ENCODE measurements at regions not wholly inside any gene's neighbourhood (a gene's known extent, or its start where the extent isn't known, plus 50 kb on each side); places are given as distances from the start of the nearest gene placed in this dataset.

DNA sequence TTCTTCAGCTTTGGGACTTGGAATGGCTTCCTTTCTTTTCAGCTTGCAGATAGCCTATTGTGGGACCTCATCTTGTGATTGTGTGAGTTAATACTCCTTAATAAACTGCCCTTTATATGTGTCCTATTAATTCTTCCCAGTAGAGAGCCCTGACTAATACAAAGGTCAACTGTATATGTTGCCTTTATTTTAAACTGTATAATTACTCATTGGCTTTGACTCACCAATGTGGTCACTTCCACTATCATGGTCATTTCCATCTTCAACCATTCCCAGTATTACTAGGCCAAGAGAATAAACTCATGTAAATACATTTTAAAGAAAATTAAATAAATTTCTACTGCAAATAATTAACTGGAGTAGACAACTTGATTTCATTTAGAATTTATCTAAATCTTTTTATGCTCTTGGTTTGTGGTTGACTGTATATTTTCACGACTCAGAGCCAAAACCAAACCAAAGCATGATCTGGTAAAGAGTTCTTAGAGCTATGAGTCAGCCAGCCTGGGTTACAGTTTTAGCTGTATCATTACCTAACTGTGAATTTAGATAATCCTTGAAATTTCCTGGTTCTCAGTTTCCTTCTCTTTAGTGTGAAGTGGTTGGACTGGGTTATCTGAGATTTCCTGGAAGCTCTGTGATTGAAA is 188.4 kb downstream of the PPP1R3A start:
- Histone ChIP-seq H3K27me3 (ENCODE audit: control insufficient read depth in 3 of 3, insufficient read depth in 3 of 3, low read length in 2 of 3) (no peaks in the 10 kb centered on the region), H3K9ac (ENCODE audit: insufficient read depth in 1 of 2, low read length in 2 of 2) (no peak overlapping the region), H3K36me3 (ENCODE audit: control insufficient read depth in 4 of 4, insufficient read depth in 4 of 4, low read length in 4 of 4) (no peaks in the 10 kb centered on the region), H3K4me1 (ENCODE audit: control insufficient read depth in 5 of 5, insufficient read depth in 5 of 5, low read length in 5 of 5) (no peaks in the 10 kb centered on the region), H3K9me3 (ENCODE audit: control insufficient read depth in 4 of 4, insufficient read depth in 3 of 4, low read length in 3 of 4) (no peaks in the 10 kb centered on the region), H3K4me3 (no peak overlapping the region), H3K27ac (ENCODE audit: low read depth in 1 of 2, low read length in 1 of 2) (no peak overlapping the region)
- ATAC-seq (ENCODE audit: insufficient read depth, low FRiP score), result no peak
- no peak for DNase-seq
- WGBS, 2 donors, result 39 to 51% methylated on average over 1 of the region's 1 CpG
- no peak for TF ChIP-seq CTCF (IDR thresholded peaks at IDR 0.05; ENCODE audit: control extremely low read depth, extremely low read depth)

GRCh38 chr7:113727486-113727885 is 191.3 kb downstream of the PPP1R3A start:
- Histone ChIP-seq H3K4me3 (no peak overlapping the region), H3K9me3 (ENCODE audit: control insufficient read depth in 4 of 4, insufficient read depth in 3 of 4, low read length in 3 of 4) (no peaks in the 10 kb centered on the region), H3K36me3 (ENCODE audit: control insufficient read depth in 4 of 4, insufficient read depth in 4 of 4, low read length in 4 of 4) (no peaks in the 10 kb centered on the region), H3K4me1 (ENCODE audit: control insufficient read depth in 5 of 5, insufficient read depth in 5 of 5, low read length in 5 of 5) (no peaks in the 10 kb centered on the region), H3K27me3 (ENCODE audit: control insufficient read depth in 3 of 3, insufficient read depth in 3 of 3, low read length in 2 of 3) (no peaks in the 10 kb centered on the region), H3K9ac (ENCODE audit: insufficient read depth in 1 of 2, low read length in 2 of 2) (no peak overlapping the region), H3K27ac (ENCODE audit: low read depth in 1 of 2, low read length in 1 of 2) (no peak overlapping the region)
- TF ChIP-seq CTCF (IDR thresholded peaks at IDR 0.05; ENCODE audit: control extremely low read depth, extremely low read depth), result no peak
- no peak for ATAC-seq (ENCODE audit: insufficient read depth, low FRiP score)
- WGBS, 2 donors, result 86% methylated on average over 3 of the region's 3 CpGs
- DNase-seq, result no peak

GRCh38 chr7:113722006-113722405 is 196.8 kb downstream of the PPP1R3A start:
- H3K9ac ChIP-seq (ENCODE audit: insufficient read depth in 1 of 2, low read length in 2 of 2), result no peak overlapping the region
- no peak for TF ChIP-seq CTCF (IDR thresholded peaks at IDR 0.05; ENCODE audit: control extremely low read depth, extremely low read depth)
- no peaks in the 10 kb centered on the region for H3K27me3 ChIP-seq (ENCODE audit: control insufficient read depth in 3 of 3, insufficient read depth in 3 of 3, low read length in 2 of 3)
- H3K4me1 ChIP-seq (ENCODE audit: control insufficient read depth in 5 of 5, insufficient read depth in 5 of 5, low read length in 5 of 5), result no peaks in the 10 kb centered on the region
- no peaks in the 10 kb centered on the region for H3K36me3 ChIP-seq (ENCODE audit: control insufficient read depth in 4 of 4, insufficient read depth in 4 of 4, low read length in 4 of 4)
- WGBS, 2 donors, result 41 to 76% methylated on average over 2 of the region's 2 CpGs
- no peak overlapping the region for H3K4me3 ChIP-seq
- no peak overlapping the region for H3K27ac ChIP-seq (ENCODE audit: low read depth in 1 of 2, low read length in 1 of 2)
- H3K9me3 ChIP-seq (ENCODE audit: control insufficient read depth in 4 of 4, insufficient read depth in 3 of 4, low read length in 3 of 4), result no peaks in the 10 kb centered on the region
- ATAC-seq (ENCODE audit: insufficient read depth, low FRiP score) (no peak), DNase-seq (peak in 1 of 3 donors; percentile 25)

- Histone ChIP-seq H3K27ac (ENCODE audit: low read depth in 1 of 2, low read length in 1 of 2) (no peak overlapping the region), H3K9me3 (ENCODE audit: control insufficient read depth in 4 of 4, insufficient read depth in 3 of 4, low read length in 3 of 4) (no peaks in the 10 kb centered on the region), H3K4me1 (ENCODE audit: control insufficient read depth in 5 of 5, insufficient read depth in 5 of 5, low read length in 5 of 5) (no peaks in the 10 kb centered on the region), H3K9ac (ENCODE audit: insufficient read depth in 1 of 2, low read length in 2 of 2) (no peak overlapping the region), H3K36me3 (ENCODE audit: control insufficient read depth in 4 of 4, insufficient read depth in 4 of 4, low read length in 4 of 4) (no peaks in the 10 kb centered on the region), H3K27me3 (ENCODE audit: control insufficient read depth in 3 of 3, insufficient read depth in 3 of 3, low read length in 2 of 3) (no peaks in the 10 kb centered on the region), H3K4me3 (no peak overlapping the region)
- WGBS, 2 donors, result 74 to 81% methylated on average over 1 of the region's 1 CpG
- TF ChIP-seq CTCF (IDR thresholded peaks at IDR 0.05; ENCODE audit: control extremely low read depth, extremely low read depth), result no peak
- ATAC-seq (ENCODE audit: insufficient read depth, low FRiP score) (no peak), DNase-seq (no peak)
These were observed 201.1 kb downstream of the PPP1R3A start for GRCh38 chr7:113717739-113718138.
